DMS 273 (cell line): ENCODE measurements at regions not wholly inside any gene's neighbourhood (a gene's known extent, or its start where the extent isn't known, plus 50 kb on each side); places are given as distances from the start of the nearest gene placed in this dataset.
"Not testable (repeated sequence)": the region's sequence is repeated elsewhere in the genome, so short reads cannot be mapped to it uniquely, and the experiment has no call there.

ENCODE experiments used
- DNase-seq: peaks from one replicate; lab custom pipeline; 2025; ENCODE audit not compliant: unreplicated experiment; lab: John Stamatoyannopoulos, UW

DNA sequence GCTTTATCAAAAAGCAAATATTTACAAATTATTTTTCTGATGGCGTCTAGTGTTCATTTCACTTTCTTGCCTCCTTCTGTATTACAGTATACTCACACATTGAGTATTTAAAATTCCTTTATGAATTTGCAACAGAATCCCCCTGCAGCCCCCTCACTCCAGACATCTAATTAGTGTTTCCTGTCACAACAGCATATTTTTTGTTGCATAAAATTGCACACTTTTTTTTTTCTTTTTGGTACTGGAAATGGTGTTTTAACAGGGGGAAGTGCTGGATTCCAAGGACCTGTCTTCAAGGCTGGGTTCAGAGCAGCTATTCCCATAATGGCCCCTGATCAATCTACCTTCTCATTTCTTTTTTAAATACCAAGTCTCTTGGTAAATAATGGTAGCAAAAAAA, 184.3 kb upstream of the HMCN1 start:
- DNase-seq, result no peak

GRCh38 chr1:185546029-185546428, 188.2 kb upstream of the HMCN1 start:
- DNase-seq, result no peak

DNA sequence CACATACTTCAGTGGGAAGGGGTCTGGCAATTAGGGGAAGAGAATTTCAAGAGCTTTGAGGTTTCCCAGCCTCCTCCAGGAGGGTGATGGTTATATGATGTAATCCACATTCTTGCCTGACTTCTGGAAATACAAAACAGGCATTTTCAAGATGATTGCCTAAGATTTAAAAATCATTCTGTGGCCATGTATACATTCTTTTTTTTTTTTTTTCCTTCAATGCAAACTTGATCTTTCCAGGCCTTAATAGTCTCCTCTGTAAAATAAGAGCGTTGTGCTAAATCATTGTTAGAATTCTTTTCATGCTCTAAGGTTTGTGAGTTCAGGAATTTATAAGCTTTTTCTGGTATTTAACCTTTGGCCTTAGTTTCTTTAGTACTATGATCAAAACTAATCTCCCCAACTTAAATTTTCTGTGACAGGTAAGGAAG, 192.3 kb upstream of the HMCN1 start:
- DNase-seq, result no peak

- DNase-seq, result no peak
Measured at GRCh38 chr1:185540295-185540694, 193.9 kb upstream of the HMCN1 start.

DNA sequence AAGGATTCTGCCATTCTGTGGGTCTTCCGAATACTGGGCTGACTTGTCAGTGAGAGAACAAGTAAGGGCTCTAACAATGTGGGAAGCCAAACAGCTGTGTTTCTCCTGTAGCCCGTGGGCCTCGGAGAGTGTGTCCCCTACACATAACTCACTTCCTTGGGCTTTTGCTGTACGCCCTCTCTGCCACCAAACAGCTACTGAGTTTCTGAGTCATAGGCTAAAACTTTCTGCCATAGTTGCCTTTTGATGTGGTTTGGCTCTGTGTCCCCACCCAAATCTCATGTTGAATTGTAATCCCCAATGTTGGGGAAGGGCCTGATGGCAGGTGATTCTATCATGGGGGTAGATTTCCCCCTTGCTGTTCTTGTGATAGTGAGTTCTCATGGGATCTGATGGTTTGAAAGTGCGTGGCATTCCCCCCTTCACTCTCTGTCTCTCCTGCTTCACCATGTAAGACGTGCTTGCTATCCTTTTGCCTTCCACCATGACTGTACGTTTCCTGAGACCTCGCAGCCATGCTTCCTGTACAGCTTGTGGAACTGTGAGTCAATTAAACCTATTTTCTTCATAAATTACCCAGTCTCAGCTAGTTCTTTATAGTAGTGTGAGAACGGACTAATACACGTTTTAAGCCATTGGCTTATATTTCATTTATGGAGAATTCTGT, 194.8 kb upstream of the HMCN1 start:
- DNase-seq, result no peak

- not testable (repeated sequence) for DNase-seq
Measured at GRCh38 chr1:185538309-185538898, 195.8 kb upstream of the HMCN1 start.

DNA sequence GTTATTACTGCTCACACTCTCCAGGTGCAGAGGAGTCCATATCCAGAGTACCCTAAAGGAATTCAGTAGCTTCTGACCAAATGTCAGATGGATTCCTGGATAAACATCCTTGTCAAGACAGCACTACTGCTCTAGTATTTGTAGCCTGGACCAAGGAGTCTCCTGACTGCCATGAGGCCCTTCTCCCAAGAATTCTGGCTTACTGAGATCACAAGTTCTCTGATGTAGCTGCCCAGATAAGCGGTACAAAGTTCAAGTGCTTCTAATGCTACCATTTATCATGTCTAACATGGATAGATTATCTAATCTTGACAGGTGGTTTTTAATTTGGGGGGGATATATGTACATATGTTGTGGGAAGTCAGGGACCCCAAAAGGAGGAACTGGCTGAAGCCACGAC, 196.6 kb upstream of the HMCN1 start:
- DNase-seq, result no peak

- no peak for DNase-seq
Measured at GRCh38 chr1:185536165-185536920, 197.8 kb upstream of the HMCN1 start.

- DNase-seq, result no peak
Measured at GRCh38 chr1:185535621-185536020, 198.6 kb upstream of the HMCN1 start.

DNA sequence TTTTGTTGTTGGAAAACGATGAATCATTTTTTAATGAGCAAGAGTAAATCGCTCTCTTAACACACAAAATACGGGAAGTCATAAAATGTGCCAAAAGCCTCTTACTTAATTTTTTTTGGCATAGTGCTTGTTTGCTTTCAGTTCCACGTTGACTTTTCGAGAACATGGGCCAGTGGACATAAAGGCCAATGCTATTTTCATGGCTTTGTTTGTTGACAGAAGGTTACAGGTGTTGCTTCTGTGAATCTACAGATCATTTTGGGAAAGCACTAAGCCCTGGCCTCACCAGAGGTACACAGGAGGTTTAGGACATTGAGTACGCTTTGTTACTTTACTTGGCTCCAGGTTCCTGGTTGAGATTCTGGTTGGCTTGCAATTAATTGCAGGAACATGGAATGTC, 199.4 kb upstream of the HMCN1 start:
- no peak for DNase-seq

GRCh38 chr1:185533596-185533995, 200.6 kb upstream of the HMCN1 start:
- no peak for DNase-seq

GRCh38 chr1:185532856-185533255, 201.3 kb upstream of the HMCN1 start:
- no peak for DNase-seq

DNA sequence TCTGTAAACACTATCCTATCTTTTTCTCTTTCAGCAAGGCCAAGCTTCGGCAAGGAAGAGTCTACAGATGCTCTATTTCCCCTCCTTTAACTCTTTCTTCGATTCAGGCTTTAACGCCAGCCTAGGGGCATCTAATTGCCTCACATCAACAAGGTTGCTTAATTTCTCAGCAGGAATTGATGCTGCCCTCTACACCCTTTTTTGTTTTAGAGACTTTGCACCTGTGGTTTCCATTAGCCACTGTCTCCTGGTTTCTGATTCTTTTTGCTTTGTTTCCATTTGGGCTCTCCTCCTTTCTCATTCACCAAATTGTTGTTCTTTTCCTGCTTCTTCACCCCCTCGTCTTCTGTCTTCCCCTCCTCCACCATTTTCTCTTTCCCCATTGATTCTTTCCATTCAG, 202.4 kb upstream of the HMCN1 start:
- no peak for DNase-seq

DNA sequence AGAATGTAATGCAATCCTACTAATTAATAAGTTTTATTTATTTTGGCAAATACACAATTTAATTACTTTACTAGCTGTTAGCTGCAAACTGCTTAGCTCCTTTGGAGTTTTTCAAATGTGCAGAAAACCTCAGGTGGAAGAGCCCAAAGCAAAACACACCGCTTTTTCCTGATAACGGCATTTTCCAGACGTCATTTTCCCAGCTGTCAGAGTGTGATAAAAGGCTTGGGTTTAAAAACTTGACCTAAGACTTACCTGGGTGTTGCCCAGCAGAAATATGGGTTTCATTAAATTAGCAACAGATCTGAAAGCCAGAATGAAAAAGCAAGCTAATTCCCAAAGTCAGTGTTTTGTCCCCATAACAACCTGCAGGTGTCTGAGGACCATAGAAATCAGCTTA, 204.0 kb upstream of the HMCN1 start:
- DNase-seq, result no peak

GRCh38 chr1:185529673-185530072, 204.5 kb upstream of the HMCN1 start:
- no peak for DNase-seq

- no peak for DNase-seq
Measured at GRCh38 chr1:185528084-185528676, 206.0 kb upstream of the HMCN1 start.

DNA sequence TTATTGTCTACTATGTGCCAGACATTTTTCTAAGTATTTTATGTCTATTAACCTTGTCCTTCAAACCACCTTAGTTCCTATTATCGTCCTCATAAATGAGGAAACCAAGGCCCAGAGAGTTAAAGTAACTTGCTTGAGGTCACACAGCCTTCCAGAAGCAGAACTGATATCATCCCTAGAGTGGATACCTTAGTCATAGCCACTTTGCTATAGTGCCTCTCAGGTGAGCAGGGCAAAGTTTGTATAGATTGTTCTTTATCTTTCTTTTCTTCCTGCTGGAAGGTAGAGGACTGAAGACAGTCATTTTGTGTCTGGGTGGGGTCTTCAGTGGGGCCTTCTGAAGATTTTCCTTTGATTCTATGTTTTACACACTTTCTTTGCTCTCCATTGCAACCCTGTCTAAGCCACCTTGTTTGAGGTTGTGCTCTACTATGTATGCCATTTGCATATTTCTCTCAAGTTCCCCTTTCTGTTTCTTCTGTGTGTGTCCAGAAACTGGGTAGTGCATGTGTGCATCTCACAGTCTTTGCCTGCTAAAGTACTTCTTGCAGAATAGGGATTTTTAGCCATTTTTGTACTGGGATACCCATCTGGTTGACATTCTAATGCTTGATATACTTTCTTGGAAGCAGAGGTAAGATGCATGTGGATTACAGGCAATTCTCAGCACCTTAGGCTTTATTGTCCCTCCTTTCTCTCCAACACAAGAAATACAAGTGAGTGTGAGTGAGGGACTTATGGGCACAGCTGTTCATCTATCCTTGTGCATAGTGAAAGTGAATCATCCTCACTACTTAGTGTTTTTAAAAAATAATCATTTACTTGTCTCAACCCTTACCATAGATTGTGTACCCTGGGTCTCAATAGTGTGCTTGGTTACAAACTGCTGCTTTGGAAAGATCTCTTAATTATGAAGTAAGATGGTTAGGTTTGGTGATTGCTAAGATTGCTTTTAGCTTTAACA, 207.6 kb upstream of the HMCN1 start:
- DNase-seq, result no peak

- DNase-seq, result no peak
Measured at GRCh38 chr1:185520188-185520920, 203.3 kb upstream of the IVNS1ABP start.

DNA sequence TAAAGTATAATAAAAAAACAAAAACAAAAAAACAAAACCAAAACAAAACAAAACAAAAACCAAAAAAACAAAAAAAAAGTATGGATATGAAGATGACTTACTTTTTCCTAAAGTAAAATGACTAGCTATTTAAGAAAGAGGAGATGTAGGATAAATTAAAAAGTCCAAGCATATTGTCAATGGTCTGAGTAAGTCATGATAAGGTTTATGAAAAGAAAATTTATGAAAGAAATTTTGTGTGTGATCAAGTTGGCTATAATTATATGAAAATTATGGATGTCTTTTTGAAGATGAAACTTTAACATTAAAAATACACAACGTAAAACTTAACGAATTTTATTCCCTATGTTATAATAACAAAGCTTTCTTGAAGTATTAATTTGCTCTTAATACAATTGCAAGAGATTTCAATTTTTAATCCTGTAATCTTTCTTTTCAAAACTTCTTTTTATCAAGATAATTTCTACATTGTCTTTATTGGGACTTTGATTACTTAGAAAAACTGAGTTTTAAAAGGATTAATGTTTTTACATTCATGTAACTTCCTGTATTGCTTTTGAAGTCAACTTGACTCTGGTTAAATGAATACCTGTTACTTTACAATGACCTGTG, 200.9 kb upstream of the IVNS1ABP start:
- no peak for DNase-seq

- not testable (repeated sequence) for DNase-seq
Measured at GRCh38 chr1:185517301-185517700, 200.3 kb upstream of the IVNS1ABP start.
